ENCODE measurements at regions not wholly inside any gene's neighbourhood (a gene's known extent, or its start where the extent isn't known, plus 50 kb on each side); places are given as distances from the start of the nearest gene placed in this dataset.

DNA sequence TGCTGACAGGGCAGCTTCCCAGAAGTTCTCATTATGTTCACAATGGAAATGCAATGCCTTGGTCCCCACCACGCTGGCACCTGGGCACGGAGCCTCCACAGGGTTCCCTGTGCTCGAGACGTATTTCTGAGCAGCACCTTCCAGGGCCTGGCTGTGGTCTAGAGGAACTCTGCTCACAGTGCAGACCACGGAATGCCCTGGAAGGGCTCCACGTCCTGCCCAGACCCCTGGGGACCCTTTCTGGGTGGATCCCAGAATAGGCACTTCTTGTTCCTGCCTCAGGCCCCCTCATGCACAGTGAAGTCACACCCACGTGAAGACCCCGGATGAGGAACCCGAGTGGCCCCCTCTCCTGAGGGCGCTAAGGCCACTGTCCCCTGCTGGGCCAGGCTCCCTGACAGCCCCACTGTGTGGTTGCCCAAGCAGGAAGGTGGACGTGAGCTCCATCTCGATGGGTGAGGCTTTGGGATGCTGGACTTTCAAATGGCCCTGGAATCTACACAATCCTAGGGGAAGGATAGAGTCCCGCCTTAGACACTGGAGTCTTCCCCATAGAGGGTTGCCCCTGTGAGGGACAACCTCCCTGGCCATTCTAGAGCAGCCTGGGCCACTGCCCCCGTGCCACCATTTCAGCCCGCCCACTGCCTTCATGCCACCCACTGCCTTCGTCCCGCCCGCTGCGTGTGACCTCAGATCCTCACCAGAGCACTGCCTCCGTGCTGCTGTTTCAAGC, 1106.8 kb downstream of the BRD1 start:
- Histone ChIP-seq H3K9me3 (ENCODE audit: control insufficient read depth, insufficient read depth, low read length) (no peaks in the 10 kb centered on the region), H4K20me1 (ENCODE audit: control insufficient read depth, insufficient read depth, low read depth, low read length) (no peaks in the 10 kb centered on the region), H3K27ac (ENCODE audit: low read depth, low read length) (no peak overlapping the region), H3F3A (ENCODE audit: control insufficient read depth, insufficient read depth) (no peaks in the 10 kb centered on the region), H3K4me2 (ENCODE audit: low read length) (no peak overlapping the region), H3K9me2 (replicated peaks; ENCODE audit: control insufficient read depth, low read length) (no peaks in the 10 kb centered on the region), H3K27me3 (ENCODE audit: control insufficient read depth, low read length) (no peaks in the 10 kb centered on the region), H3K79me2 (ENCODE audit: control insufficient read depth, low read length) (no peaks in the 10 kb centered on the region), H3K4me1 (ENCODE audit: control insufficient read depth, low read length) (no peaks in the 10 kb centered on the region), H3K4me3 (ENCODE audit: low read length) (no peak overlapping the region), H3K36me3 (ENCODE audit: control insufficient read depth, low read length) (no peaks in the 10 kb centered on the region)
- no peak for TF ChIP-seq EZH2phosphoT487 (IDR thresholded peaks at IDR 0.05; ENCODE audit: borderline replicate concordance, low read length)
- TF ChIP-seq, protein P1, sequence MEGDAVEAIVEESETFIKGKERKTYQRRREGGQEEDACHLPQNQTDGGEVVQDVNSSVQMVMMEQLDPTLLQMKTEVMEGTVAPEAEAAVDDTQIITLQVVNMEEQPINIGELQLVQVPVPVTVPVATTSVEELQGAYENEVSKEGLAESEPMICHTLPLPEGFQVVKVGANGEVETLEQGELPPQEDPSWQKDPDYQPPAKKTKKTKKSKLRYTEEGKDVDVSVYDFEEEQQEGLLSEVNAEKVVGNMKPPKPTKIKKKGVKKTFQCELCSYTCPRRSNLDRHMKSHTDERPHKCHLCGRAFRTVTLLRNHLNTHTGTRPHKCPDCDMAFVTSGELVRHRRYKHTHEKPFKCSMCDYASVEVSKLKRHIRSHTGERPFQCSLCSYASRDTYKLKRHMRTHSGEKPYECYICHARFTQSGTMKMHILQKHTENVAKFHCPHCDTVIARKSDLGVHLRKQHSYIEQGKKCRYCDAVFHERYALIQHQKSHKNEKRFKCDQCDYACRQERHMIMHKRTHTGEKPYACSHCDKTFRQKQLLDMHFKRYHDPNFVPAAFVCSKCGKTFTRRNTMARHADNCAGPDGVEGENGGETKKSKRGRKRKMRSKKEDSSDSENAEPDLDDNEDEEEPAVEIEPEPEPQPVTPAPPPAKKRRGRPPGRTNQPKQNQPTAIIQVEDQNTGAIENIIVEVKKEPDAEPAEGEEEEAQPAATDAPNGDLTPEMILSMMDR (IDR thresholded peaks at IDR 0.05; ENCODE audit: low read depth, low read length, poor library complexity, severe bottlenecking): no peak

DNA sequence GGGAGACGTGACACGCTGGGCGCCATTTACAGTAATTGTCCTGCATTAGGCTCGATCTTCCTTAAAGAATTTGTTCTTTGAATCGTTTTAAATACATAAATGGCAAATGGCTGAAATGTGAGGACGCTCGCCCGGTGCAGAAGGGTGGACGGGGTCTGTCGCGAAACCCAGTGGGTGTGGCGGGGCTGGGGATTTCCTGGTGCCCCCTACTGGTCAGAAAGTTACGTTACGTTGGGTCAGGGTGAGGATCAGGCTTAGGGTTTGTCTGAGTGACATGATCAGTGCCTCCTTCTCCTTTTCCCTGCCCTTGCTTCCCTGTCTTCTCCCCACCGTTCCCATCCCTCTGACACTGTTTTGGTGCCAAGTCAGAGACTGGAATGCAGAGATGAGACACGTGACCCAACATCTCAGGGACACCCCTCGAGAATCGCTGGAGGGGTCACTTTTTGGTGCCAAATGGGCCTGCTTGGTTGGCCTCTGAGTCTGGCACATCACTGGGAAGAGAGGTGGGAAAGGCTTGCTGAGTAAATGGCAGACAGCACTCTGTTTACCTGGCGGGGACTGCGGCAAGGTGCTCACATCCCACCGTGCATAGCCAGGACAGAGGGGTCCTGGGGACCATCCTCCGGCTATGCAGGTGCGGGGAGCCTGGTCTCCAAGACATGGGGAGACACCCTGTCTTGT, 1107.6 kb downstream of the BRD1 start:
- H3K36me3 ChIP-seq (ENCODE audit: control insufficient read depth, low read length): no peaks in the 10 kb centered on the region
- no peaks in the 10 kb centered on the region for H3K79me2 ChIP-seq (ENCODE audit: control insufficient read depth, low read length)
- H3K27ac ChIP-seq (ENCODE audit: low read depth, low read length): no peak overlapping the region
- no peaks in the 10 kb centered on the region for H3F3A ChIP-seq (ENCODE audit: control insufficient read depth, insufficient read depth)
- no peaks in the 10 kb centered on the region for H3K4me1 ChIP-seq (ENCODE audit: control insufficient read depth, low read length)
- H3K4me3 ChIP-seq (ENCODE audit: low read length): no peak overlapping the region
- no peaks in the 10 kb centered on the region for H3K9me2 ChIP-seq (replicated peaks; ENCODE audit: control insufficient read depth, low read length)
- TF ChIP-seq, protein P1 (IDR thresholded peaks at IDR 0.05; ENCODE audit: low read depth, low read length, poor library complexity, severe bottlenecking): peak; percentile 59
- TF ChIP-seq EZH2phosphoT487 (IDR thresholded peaks at IDR 0.05; ENCODE audit: borderline replicate concordance, low read length): no peak
- no peaks in the 10 kb centered on the region for H3K9me3 ChIP-seq (ENCODE audit: control insufficient read depth, insufficient read depth, low read length)
- no peaks in the 10 kb centered on the region for H4K20me1 ChIP-seq (ENCODE audit: control insufficient read depth, insufficient read depth, low read depth, low read length)
- no peaks in the 10 kb centered on the region for H3K27me3 ChIP-seq (ENCODE audit: control insufficient read depth, low read length)
- H3K4me2 ChIP-seq (ENCODE audit: low read length): no peak overlapping the region

DNA sequence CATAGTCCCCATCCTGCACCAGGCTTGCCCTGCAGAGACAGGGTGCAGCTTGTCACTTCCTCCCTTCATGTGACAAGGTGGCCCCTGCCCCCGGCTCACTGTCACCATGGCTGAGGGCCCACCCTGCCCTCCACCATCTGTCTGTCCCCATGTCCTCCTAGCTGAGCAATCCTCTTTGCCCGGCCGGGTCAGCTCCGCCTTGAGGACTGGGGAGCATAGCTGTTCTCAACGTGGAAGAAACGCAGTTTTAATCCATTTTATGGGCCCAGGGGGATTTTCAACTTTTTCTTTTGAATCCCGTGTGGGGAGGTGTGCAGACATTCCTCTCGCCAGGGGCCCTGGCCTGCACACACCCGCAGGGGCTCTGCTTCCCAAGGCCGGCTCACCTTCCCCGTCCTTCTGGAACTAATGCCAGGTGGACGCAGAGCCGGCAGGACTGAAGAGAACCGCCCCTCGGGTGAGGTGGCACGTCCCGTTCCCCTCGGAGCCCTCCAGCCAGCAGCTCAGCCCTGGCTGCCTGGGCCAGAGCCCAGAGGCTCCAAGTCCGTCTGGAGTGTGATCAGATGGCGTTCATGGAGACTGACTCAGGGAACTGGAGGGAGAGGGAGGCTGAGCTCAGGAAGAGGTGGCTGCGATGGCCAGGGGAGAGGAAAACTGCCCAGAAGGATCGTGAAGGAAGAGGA, 1108.7 kb downstream of the BRD1 start:
- H3K4me2 ChIP-seq (ENCODE audit: low read length): no peak overlapping the region
- H3K36me3 ChIP-seq (ENCODE audit: control insufficient read depth, low read length): no peaks in the 10 kb centered on the region
- no peaks in the 10 kb centered on the region for H3F3A ChIP-seq (ENCODE audit: control insufficient read depth, insufficient read depth)
- TF ChIP-seq EZH2phosphoT487 (IDR thresholded peaks at IDR 0.05; ENCODE audit: borderline replicate concordance, low read length): no peak
- TF ChIP-seq, protein P1 (IDR thresholded peaks at IDR 0.05; ENCODE audit: low read depth, low read length, poor library complexity, severe bottlenecking): no peak
- H3K27me3 ChIP-seq (ENCODE audit: control insufficient read depth, low read length): no peaks in the 10 kb centered on the region
- no peaks in the 10 kb centered on the region for H3K4me1 ChIP-seq (ENCODE audit: control insufficient read depth, low read length)
- H3K9me2 ChIP-seq (replicated peaks; ENCODE audit: control insufficient read depth, low read length): no peaks in the 10 kb centered on the region
- no peak overlapping the region for H3K27ac ChIP-seq (ENCODE audit: low read depth, low read length)
- H4K20me1 ChIP-seq (ENCODE audit: control insufficient read depth, insufficient read depth, low read depth, low read length): no peaks in the 10 kb centered on the region
- no peaks in the 10 kb centered on the region for H3K79me2 ChIP-seq (ENCODE audit: control insufficient read depth, low read length)
- no peak overlapping the region for H3K4me3 ChIP-seq (ENCODE audit: low read length)
- H3K9me3 ChIP-seq (ENCODE audit: control insufficient read depth, insufficient read depth, low read length): no peaks in the 10 kb centered on the region
